ENCODE measurements at regions not wholly inside any gene's neighbourhood (a gene's known extent, or its start where the extent isn't known, plus 50 kb on each side); places are given as distances from the start of the nearest gene placed in this dataset.

- TF ChIP-seq ZNF462 (CRISPR knock-in tag; IDR thresholded peaks at IDR 0.05), result no peak
- no peak for TF ChIP-seq NANOG (IDR thresholded peaks at IDR 0.05; ENCODE audit: borderline replicate concordance)
- TF ChIP-seq CREB1 (CRISPR knock-in tag; IDR thresholded peaks at IDR 0.05; ENCODE audit: low read depth), result no peak
- no peak for TF ChIP-seq STAT1 (IDR thresholded peaks at IDR 0.05; ENCODE audit: unreplicated experiment)
- TF ChIP-seq JUNB (IDR thresholded peaks at IDR 0.05; ENCODE audit: unreplicated experiment), result no peak
- no peak for TF ChIP-seq EZH2 (IDR thresholded peaks at IDR 0.05; ENCODE audit: low read depth, unreplicated experiment)
- no peak for TF ChIP-seq ZNF331 (CRISPR knock-in tag; IDR thresholded peaks at IDR 0.05; ENCODE audit: low read depth)
- TF ChIP-seq EZH2phosphoT487 (IDR thresholded peaks at IDR 0.05; ENCODE audit: unreplicated experiment), result no peak
These were observed 245.4 kb downstream of the ZIC4 start (continued) for GRCh38 chr3:147160984-147161383.

- H3K4me1 Mint-ChIP-seq, result peaks cover 10% of the 10 kb centered on the region
- 0 out of 2 replicates have a peak, but pooled peaks cover 5% of the 10 kb centered on the region for H3K4me1 ChIP-seq (ENCODE audit: insufficient read depth)
- no peak overlapping the region for H3K4me3 ChIP-seq
- H3K36me3 Mint-ChIP-seq (ENCODE audit: low read depth), result peaks cover 9% of the 10 kb centered on the region; the same call in 2 of the 3 replicates
- no peaks in the 10 kb centered on the region for H3K27me3 ChIP-seq (ENCODE audit: insufficient read depth)
- H3K27ac Mint-ChIP-seq, result no peak overlapping the region
- no peak overlapping the region for H3K4me3 Mint-ChIP-seq
- no peaks in the 10 kb centered on the region for H3K79me2 ChIP-seq (replicated peaks; ENCODE audit: insufficient read depth)
- no peak for ATAC-seq
- H2AFZ ChIP-seq, result no peak overlapping the region
- peaks cover 10% of the 10 kb centered on the region for H3K9me3 Mint-ChIP-seq
- H3K4me2 ChIP-seq, result no peak overlapping the region
- H3K27me3 Mint-ChIP-seq (ENCODE audit: insufficient read depth, low read depth, poor library complexity), result peaks cover 5% of the 10 kb centered on the region
- H3F3A ChIP-seq (replicated peaks; ENCODE audit: low read depth), result no peaks in the 10 kb centered on the region
- H3K27ac ChIP-seq (ENCODE audit: low read depth), result no peak overlapping the region
- H3K36me3 ChIP-seq (ENCODE audit: insufficient read depth), result no peaks in the 10 kb centered on the region
- H3K9me2 ChIP-seq (ENCODE audit: insufficient read depth), result no peaks in the 10 kb centered on the region; the same call in 1 of the 2 replicates
- DNase-seq (ENCODE audit: low spot score), result no peak
- no peaks in the 10 kb centered on the region for H4K20me1 ChIP-seq (replicated peaks; ENCODE audit: insufficient read depth)
- TF ChIP-seq ZNF331 (CRISPR knock-in tag; IDR thresholded peaks at IDR 0.05; ENCODE audit: low read depth), result no peak
- TF ChIP-seq NANOG (IDR thresholded peaks at IDR 0.05; ENCODE audit: borderline replicate concordance), result no peak
- no peak for TF ChIP-seq STAT1 (IDR thresholded peaks at IDR 0.05; ENCODE audit: unreplicated experiment)
- TF ChIP-seq, protein P1, sequence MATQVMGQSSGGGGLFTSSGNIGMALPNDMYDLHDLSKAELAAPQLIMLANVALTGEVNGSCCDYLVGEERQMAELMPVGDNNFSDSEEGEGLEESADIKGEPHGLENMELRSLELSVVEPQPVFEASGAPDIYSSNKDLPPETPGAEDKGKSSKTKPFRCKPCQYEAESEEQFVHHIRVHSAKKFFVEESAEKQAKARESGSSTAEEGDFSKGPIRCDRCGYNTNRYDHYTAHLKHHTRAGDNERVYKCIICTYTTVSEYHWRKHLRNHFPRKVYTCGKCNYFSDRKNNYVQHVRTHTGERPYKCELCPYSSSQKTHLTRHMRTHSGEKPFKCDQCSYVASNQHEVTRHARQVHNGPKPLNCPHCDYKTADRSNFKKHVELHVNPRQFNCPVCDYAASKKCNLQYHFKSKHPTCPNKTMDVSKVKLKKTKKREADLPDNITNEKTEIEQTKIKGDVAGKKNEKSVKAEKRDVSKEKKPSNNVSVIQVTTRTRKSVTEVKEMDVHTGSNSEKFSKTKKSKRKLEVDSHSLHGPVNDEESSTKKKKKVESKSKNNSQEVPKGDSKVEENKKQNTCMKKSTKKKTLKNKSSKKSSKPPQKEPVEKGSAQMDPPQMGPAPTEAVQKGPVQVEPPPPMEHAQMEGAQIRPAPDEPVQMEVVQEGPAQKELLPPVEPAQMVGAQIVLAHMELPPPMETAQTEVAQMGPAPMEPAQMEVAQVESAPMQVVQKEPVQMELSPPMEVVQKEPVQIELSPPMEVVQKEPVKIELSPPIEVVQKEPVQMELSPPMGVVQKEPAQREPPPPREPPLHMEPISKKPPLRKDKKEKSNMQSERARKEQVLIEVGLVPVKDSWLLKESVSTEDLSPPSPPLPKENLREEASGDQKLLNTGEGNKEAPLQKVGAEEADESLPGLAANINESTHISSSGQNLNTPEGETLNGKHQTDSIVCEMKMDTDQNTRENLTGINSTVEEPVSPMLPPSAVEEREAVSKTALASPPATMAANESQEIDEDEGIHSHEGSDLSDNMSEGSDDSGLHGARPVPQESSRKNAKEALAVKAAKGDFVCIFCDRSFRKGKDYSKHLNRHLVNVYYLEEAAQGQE (IDR thresholded peaks at IDR 0.05; ENCODE audit: unreplicated experiment), result no peak
- TF ChIP-seq EZH2phosphoT487 (IDR thresholded peaks at IDR 0.05; ENCODE audit: unreplicated experiment), result no peak
- no peak for TF ChIP-seq CREB1 (CRISPR knock-in tag; IDR thresholded peaks at IDR 0.05; ENCODE audit: low read depth)
These were observed 247.2 kb downstream of the ZIC4 start for GRCh38 chr3:147159141-147159540.
